GM13977 (cell line): ENCODE measurements at regions not wholly inside any gene's neighbourhood (a gene's known extent, or its start where the extent isn't known, plus 50 kb on each side); places are given as distances from the start of the nearest gene placed in this dataset.
"Not testable (repeated sequence)": the region's sequence is repeated elsewhere in the genome, so short reads cannot be mapped to it uniquely, and the experiment has no call there.

Experiments used
- DNase-seq: peaks from one replicate; pipeline ENCODE4 v3.0.0; 2012; ENCODE audit warnings: low spot score
- in situ Hi-C: fragments of 300-500 bp; cut with MboI; formaldehyde crosslinking; loops from one replicate; pipeline ENCODE4 v1.12.0; 2022; ENCODE audit warnings: low sequenced_read_pairs, low pct_unique_long_range_greater_than_20kb, mixed read lengths, inconsistent platforms; ENCODE audit not compliant: unreplicated experiment
- TF ChIP-seq, protein P1 (sequence below): IDR thresholded peaks from 2 replicates; pipeline ENCODE4 v1.5.1; 2012; ENCODE audit warnings: mild to moderate bottlenecking, control low read depth; ENCODE audit not compliant: insufficient read depth; ENCODE audit errors: extremely low read depth, missing control alignments

DNA sequence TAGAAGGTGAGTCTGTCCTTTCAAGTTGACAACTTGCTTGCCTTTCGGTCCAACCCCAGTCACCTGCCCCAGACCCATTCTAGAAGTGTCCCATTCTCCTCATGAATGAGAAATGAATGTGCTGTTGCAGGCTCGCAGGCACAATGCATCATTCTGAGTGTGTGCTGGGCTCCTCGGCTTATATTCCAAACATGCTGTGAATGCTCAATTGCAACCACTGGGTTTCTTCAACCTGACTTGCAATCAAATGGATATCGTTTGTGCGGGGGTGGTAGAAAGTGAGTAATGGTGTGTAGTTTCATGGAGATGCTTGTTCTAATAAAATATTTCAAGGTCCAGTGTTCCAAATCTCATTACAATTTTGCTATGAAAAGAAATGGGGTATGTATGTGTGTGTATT, 256.6 kb upstream of the IL12B start:
- no peak for DNase-seq
- TF ChIP-seq, protein P1, sequence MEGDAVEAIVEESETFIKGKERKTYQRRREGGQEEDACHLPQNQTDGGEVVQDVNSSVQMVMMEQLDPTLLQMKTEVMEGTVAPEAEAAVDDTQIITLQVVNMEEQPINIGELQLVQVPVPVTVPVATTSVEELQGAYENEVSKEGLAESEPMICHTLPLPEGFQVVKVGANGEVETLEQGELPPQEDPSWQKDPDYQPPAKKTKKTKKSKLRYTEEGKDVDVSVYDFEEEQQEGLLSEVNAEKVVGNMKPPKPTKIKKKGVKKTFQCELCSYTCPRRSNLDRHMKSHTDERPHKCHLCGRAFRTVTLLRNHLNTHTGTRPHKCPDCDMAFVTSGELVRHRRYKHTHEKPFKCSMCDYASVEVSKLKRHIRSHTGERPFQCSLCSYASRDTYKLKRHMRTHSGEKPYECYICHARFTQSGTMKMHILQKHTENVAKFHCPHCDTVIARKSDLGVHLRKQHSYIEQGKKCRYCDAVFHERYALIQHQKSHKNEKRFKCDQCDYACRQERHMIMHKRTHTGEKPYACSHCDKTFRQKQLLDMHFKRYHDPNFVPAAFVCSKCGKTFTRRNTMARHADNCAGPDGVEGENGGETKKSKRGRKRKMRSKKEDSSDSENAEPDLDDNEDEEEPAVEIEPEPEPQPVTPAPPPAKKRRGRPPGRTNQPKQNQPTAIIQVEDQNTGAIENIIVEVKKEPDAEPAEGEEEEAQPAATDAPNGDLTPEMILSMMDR, result no peak
- in situ Hi-C loops, result no loop called here

GRCh38 chr5:159588941-159589340, 258.7 kb upstream of the IL12B start:
- in situ Hi-C loops, result no loop called here
- DNase-seq, result no peak
- TF ChIP-seq, protein P1, result no peak

DNA sequence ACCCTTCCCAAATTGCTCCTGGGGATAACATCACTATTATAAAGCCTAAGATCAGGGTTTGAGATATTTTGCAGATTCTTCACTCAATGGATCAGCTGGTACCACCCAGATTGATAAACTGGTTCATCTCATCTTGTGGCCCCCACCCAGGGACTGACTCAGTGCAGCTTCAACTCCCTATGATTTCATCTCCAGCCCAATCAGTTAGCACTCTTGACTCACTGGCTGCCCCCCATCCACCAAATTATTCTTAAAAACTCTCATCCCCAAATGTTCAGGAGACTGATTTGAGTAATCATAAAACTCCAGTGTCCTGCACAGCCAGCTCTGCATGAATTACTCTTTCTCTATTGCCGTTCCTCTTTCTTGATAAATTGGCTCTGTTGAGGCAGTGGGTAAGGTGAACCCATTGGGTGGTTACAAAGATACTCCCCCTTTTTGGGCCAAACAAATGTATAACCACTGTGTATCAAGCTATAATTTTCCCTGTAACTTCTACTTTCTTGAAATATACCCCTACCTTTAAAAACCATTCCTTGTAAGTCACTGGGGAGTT, 263.3 kb upstream of the IL12B start:
- TF ChIP-seq, protein P1, result no peak
- in situ Hi-C loops, result no loop called here
- no peak for DNase-seq

- in situ Hi-C loops, DNase-seq: not testable (repeated sequence)
These were observed 265.3 kb upstream of the IL12B start for GRCh38 chr5:159595561-159595960.

DNA sequence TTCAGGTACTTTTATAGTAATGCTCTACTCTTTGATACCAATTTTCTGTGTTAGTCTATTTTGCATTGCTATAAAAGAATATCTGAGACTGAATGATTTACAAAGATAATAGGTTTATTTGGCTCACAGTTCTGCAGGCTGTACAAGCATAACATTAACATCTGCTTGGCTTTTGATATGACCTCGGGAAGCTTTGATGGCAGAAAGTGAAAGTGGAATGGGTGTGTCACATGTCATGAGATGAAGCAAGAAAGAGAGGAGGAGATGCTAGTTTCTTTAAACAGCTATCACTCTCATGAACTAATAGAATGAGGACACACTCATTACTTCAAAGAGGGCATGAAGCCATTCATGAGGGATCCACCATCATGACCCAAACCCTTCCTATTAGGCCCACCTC, 270.9 kb upstream of the IL12B start:
- TF ChIP-seq, protein P1, result no peak
- no peak for DNase-seq
- in situ Hi-C loops, result no loop called here

GRCh38 chr5:159602434-159602833, 272.1 kb upstream of the IL12B start:
- TF ChIP-seq, protein P1, result no peak
- DNase-seq, result no peak
- in situ Hi-C loops, result no loop called here

DNA sequence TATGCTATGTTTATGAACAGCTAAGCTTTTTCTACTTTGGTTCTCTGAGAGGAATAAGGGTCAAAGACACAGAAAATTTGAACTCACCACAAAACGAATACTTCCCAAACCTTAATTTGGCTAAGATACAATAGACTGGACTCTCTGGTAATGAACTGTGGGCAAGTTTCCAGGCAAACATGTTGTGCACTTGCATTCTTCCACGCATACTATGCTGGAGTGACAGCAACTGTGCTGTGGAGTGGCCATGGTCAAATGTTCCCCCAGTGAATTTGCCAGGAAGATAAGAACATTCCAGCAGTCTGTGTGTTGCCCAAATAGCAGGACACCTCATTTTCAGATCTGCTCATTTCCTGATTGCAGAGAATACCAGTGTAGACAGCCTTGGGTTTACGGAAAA, 275.3 kb upstream of the IL12B start:
- in situ Hi-C loops, result no loop called here
- no peak for DNase-seq
- TF ChIP-seq, protein P1, result no peak
